Thyroid gland (tissue), 4 donors: ENCODE measurements at regions not wholly inside any gene's neighbourhood (a gene's known extent, or its start where the extent isn't known, plus 50 kb on each side); places are given as distances from the start of the nearest gene placed in this dataset.

Experiments
- CTCF ChIP-seq, 6 experiments: fragments of 200-600 bp in 3 of 6; fragments of 450-650 bp in 3 of 6; sonication (generic) in 3 of 6; IDR thresholded peaks; one replicate each; pipeline ENCODE4 v1.5.1; 2016 to 2019; ENCODE audit warnings: antibody characterized with exemption in 6 of 6, mild to moderate bottlenecking in 2 of 6, inconsistent platforms in 1 of 6, moderate library complexity in 1 of 6
- POLR2A ChIP-seq, 2 donors: fragments of 450-650 bp; IDR thresholded peaks; one replicate each; pipeline ENCODE4 v1.6.1; 2017; ENCODE audit warnings: antibody characterized with exemption in 2 of 2, mild to moderate bottlenecking in 2 of 2, moderate library complexity in 1 of 2

- no peak for TF ChIP-seq CTCF (IDR thresholded peaks at IDR 0.05)
- TF ChIP-seq POLR2A (IDR thresholded peaks at IDR 0.05), result no peak
Observed at GRCh38 chr9:107667231-107668070, 177.9 kb upstream of the KLF4 start.
